ENCODE measurements at regions not wholly inside any gene's neighbourhood (a gene's known extent, or its start where the extent isn't known, plus 50 kb on each side); places are given as distances from the start of the nearest gene placed in this dataset.

DNA sequence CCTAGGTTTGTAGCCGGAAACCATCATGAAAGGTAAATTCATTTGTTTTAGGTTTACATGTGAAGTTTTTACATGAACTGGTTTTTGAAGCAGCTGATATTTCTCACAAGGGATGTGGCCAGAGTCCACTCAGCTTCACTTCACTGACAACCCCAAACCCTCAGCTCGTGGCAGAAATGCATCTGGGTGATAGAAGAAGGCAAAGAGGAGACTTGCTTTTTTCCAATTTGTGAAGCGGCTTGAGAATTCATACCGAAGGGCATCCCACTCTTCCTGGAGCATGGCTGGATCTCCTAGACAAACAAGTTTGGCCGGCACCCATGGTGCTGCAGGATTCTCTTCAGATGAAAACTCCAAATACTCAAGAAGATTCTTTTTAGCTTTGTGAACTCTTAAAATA lies 392.8 kb upstream of the CNR1 start:
- no peak for DNase-seq (ENCODE audit: low read depth)

GRCh38 chr6:88556663-88557062 lies 390.5 kb upstream of the CNR1 start:
- DNase-seq (ENCODE audit: low read depth), result no peak

DNA sequence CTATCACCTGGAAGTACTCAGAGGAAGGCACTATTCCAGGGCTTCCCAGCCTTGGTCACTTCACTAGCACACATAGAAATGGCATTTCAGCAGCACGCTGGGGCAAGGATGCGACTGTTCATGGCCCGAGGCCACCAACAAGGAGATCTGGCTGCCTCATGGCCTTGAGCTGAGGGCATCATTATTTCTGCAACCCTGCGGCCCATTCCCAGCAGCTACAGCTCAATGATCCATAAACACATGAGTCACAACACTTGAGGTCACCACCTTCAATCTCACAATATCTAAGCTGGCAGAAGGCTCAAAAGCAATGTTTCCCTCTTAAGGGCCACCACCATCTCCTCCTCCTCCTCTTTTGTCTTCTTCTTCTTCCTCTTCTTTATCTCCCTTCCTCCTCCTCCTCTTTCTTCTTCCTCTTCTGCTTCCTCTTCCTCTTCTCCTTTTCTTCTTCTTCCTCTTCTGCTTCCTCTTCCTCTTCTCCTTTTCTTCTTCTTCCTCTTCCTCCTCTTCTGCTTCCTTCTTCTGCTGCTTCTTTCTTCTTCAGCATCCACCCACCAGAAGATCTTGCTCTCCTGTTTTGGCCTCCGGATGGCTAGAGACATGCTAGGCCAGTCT lies 382.9 kb upstream of the CNR1 start:
- DNase-seq (ENCODE audit: low read depth), result no peak

- DNase-seq (ENCODE audit: low read depth), result no peak
Measured at GRCh38 chr6:88547768-88548167, 381.6 kb upstream of the CNR1 start.

- DNase-seq (ENCODE audit: low read depth), result no peak
Measured at GRCh38 chr6:88545991-88546390, 379.8 kb upstream of the CNR1 start.

GRCh38 chr6:88544986-88545612 lies 379.0 kb upstream of the CNR1 start:
- no peak for DNase-seq (ENCODE audit: low read depth)

DNA sequence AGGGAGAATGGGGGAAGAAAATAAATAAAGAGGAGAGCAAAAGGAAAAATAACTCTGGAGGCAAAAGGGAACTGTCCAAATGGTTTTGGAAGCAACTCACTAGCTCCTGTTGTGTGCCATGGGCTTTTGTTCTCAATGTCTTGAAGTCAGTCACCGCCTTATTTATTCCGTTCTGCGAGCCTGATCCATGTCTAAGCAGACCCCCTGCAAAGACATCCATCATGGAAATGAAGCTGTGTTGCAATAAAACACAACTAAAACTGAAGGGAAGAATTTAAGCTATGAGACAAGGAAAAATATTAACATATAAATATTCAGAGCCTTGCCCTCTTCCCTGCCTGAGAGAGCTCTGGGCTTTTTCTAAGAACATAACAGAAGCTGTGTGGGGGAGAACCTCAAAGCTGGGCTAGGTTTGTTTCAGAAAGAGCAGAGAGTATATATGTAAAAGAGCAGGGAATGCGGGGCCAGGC lies 373.2 kb upstream of the CNR1 start:
- no peak for DNase-seq (ENCODE audit: low read depth)

DNA sequence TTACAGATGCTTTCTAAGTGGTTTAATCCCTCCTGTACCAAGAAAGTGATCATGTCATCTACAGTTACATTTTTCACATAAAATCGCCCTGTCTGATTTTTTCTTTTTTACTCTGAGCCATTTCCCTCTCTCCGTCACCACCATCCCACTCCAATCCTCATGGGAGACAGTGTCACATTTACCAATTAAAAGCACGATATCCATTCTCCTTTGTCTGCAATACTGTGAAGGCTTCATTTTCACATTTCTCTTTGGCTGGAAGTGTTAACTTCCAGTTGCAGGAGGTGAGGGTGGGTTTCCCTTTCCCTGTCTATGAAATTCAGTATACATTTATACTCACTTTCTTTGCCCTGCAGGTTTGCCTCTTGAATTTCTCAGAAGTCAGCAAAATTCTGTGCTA lies 372.7 kb upstream of the CNR1 start:
- no peak for DNase-seq (ENCODE audit: low read depth)

DNA sequence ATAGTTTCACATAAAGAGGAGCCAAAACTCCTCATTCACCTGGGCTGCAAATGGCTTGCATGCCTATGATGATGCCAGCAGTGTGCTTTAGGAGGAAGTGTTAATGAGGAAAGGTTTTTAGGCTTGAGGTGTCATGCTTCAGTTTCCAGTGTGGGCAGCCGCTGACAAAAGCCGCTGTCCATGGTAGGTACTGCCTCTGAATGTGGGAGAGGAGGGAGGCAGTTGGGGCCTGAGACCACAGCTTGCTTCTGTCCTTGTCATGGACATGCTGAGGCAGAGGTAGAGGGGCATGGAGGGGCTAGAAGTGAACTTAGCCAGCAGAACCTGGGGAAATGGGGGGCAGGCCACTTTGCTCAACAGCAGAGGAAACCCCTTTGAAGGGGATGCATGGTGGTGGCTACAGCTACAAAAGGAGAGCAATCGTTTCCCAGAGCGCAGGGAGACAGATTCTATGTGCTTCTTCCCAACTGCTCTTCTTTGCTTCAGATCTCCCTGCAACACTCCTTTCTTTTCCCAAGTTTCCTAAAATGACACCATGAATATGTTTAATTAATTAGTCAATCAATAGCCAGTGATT lies 372.1 kb upstream of the CNR1 start:
- DNase-seq (ENCODE audit: low read depth), result peak; percentile 49

DNA sequence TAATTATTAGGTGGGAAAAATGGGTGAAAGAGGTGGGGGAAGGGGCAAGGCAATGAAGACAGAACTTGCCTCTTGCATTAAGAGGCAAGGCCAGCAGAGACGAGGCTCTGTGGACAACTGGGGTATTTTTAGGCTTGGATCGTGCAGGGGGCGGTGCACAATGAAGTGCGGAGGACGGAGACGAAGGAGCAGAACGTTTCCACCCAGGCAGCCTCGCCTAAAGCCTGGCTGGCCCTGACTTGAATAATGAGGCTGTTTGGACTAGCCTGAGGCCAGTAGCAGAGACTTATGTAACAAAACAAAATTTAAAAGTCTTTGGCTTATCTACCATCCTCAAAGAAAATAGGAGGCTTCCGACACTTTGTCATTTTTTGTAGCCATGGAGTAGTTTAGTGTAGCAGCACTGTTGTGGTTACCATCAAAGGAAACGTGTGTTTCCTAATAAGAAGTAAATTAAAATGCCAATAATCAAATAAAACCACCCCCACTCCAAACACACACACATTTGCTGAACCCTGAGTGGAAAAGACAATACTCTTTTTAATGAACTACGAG lies 370.0 kb upstream of the CNR1 start:
- DNase-seq (ENCODE audit: low read depth), result no peak

DNA sequence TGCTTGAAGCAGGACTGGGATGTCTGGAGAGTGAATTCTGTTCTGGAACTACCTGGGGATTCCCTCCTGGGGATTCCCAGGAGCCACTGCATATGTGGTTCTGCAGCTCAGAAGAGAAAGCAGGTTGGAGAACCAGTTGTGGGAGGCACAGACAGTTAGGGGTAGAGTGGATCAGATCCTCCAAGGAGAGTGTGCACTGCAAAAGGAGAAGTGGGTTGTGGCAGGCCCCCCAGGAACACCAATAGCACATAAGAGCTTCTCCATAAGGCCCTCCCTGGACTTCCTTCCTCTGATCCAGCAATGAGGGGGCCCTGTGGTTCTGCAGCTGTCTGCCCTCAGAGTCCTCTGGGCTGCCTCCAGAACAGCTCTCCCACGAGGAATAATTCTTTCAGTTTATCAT lies 369.2 kb upstream of the CNR1 start:
- no peak for DNase-seq (ENCODE audit: low read depth)

GRCh38 chr6:88532241-88532860 lies 366.2 kb upstream of the CNR1 start:
- DNase-seq (ENCODE audit: low read depth), result no peak

DNA sequence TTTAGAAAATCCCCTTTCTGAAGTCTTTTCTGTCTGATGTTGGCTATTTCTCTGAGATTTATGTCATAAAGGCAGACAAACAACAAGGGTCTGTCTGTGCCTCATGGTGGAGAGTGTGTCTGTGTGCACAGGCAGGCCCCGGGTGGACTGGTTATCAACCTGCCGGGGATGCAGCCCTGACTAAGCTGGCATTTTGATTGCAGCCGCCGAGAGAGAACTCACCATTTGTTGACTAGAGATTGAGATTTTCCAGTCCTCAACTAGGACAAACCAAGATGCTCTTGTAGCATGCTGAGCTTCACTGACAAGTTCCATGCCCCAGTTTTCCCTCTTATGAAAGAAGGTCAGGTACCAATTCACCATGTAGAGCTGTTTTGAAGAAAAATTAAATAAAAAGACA lies 363.6 kb upstream of the CNR1 start:
- DNase-seq (ENCODE audit: low read depth), result no peak

DNA sequence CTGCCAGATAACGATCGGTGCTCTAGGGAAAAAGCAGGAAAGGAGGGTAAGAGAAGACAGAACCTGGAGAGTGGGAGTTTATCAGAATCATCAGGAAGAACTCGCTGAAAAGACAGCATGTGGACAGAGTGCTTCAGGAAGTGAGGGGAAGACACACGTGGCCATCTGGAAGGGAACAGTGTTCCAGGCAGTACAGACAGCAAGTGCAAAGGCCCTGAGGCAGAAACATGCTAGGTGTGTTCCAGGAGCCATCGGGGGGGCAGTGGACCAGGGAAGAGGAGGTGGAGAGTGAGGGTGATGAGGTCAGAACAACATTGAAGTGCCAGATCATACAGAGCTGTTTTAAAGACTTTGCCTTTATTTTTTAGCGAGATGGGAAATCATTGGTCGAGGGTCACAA lies 354.3 kb upstream of the CNR1 start:
- DNase-seq (ENCODE audit: low read depth), result no peak

DNA sequence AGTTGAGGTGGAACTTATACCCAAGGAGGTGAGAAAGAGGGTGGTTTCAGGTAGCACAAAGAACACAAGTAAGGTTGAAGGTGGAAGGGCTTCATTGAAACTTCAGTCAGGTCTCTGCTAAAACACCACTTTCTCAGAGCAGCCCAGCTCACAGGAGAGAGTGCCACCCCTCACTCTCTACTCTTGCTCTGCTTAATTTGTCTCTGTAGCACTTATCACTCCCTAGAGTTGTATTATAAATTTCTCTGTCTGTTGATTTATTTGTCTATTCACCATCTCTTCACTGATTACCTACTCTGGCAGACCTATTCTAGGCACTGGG lies 353.8 kb upstream of the CNR1 start:
- DNase-seq (ENCODE audit: low read depth), result no peak

GRCh38 chr6:88519301-88520016 lies 353.3 kb upstream of the CNR1 start:
- no peak for DNase-seq (ENCODE audit: low read depth)

DNA sequence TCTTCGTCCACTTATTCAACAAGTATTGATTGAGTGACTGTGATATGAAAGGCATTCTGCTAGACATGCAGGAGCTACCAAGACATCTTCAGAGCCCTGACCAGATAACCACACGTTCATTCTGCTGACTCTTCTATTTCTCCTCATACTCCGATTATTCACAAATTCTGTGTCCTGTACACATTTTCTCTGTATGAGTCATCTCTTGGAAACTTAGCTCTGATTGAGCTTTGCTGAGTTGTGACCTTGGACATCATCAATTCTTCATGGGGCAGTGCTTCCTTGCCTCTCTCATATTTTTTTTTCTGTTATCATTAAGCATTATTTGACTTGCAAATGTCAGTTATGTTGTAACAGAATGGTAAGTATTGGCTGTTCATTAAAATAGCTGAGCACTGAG lies 351.6 kb upstream of the CNR1 start:
- no peak for DNase-seq (ENCODE audit: low read depth)

DNA sequence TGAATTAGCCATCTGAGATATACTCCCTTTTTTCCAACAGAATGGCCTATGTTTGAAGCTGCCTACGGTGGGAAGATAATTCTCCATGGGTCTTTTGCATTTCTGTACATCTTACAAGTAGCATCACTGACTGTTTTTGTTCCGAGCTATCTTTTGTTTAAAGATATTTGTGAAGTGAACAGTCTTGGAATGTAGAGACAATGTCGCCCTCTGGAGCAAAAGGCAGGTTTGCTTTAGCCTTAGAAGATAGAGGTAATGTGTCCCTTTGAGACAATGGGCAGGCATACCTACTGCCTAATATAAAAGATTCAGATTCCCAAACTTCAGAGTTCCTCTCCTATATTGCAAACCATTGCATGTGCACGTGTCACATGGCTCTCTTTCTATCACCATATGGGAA lies 347.8 kb upstream of the CNR1 start:
- no peak for DNase-seq (ENCODE audit: low read depth)

GRCh38 chr6:88513471-88513870 lies 347.3 kb upstream of the CNR1 start:
- DNase-seq (ENCODE audit: low read depth), result no peak

GRCh38 chr6:88512951-88513350 lies 346.8 kb upstream of the CNR1 start:
- DNase-seq (ENCODE audit: low read depth), result no peak

- no peak for DNase-seq (ENCODE audit: low read depth)
Measured at GRCh38 chr6:88502391-88502790, 336.2 kb upstream of the CNR1 start.

All from myocyte (in vitro differentiated cells).